Neural cell (in vitro differentiated cells): ENCODE measurements at regions not wholly inside any gene's neighbourhood (a gene's known extent, or its start where the extent isn't known, plus 50 kb on each side); places are given as distances from the start of the nearest gene placed in this dataset.
A peak's percentile ranks its signal among the peaks of the same experiment; 100 is the strongest.

Source experiments
- H2AFZ ChIP-seq: fragments of 200-600, 300-800 bp; sonication (generic), shearing (Covaris generic); 2 replicates; pipeline ENCODE4 v1.6.0; 2014; ENCODE audit warnings: low read depth, mild to moderate bottlenecking, antibody characterized with exemption, low read length, moderate library complexity
- H3F3A ChIP-seq: fragments of 200-600 bp; shearing (Covaris generic); 2 replicates; pipeline ENCODE4 v1.6.1; 2016; ENCODE audit warnings: mild to moderate bottlenecking, moderate library complexity, mixed read lengths, antibody characterized with exemption, low read length; ENCODE audit not compliant: insufficient read depth, poor library complexity, severe bottlenecking
- H3K27ac ChIP-seq: fragments of 200-600, 300-800 bp; sonication (generic), shearing (Covaris generic); 2 replicates; pipeline ENCODE4 v1.5.1; 2014; ENCODE audit warnings: mild to moderate bottlenecking, low read length, moderate library complexity
- H3K27me3 ChIP-seq: fragments of 300-800, 200-600 bp; sonication (generic), shearing (Covaris generic); 2 replicates; pipeline ENCODE4 v1.6.0; 2014; ENCODE audit warnings: mild to moderate bottlenecking, low read depth, low read length, moderate library complexity; ENCODE audit not compliant: insufficient read depth
- H3K36me3 ChIP-seq: fragments of 300-800, 200-600 bp; sonication (generic), shearing (Covaris generic); 2 replicates; pipeline ENCODE4 v1.5.1; 2014; ENCODE audit warnings: mild to moderate bottlenecking, antibody characterized with exemption, low read length, moderate library complexity; ENCODE audit not compliant: insufficient read depth
- H3K4me2 ChIP-seq: fragments of 300-800, 200-600 bp; sonication (generic), shearing (Covaris generic); 2 replicates; pipeline ENCODE4 v1.6.0; 2014; ENCODE audit warnings: mild to moderate bottlenecking, low read length
- H3K4me3 ChIP-seq: fragments of 300-800, 200-600 bp; sonication (generic), shearing (Covaris generic); 2 replicates; pipeline ENCODE4 v1.5.1; 2014; ENCODE audit warnings: mild to moderate bottlenecking, low read length, moderate library complexity
- H3K79me2 ChIP-seq: fragments of 200-600 bp; shearing (Covaris generic); replicated peaks from 2 replicates; pipeline ENCODE4 v1.6.0; 2014; ENCODE audit warnings: mild to moderate bottlenecking, low read length, moderate library complexity; ENCODE audit not compliant: insufficient read depth
- H3K9ac ChIP-seq: fragments of 300-800, 200-600 bp; sonication (generic), shearing (Covaris generic); 2 replicates; pipeline ENCODE4 v1.6.1; 2016; ENCODE audit warnings: mild to moderate bottlenecking, low read length, mixed read lengths
- H3K9me2 ChIP-seq: fragments of 200-600 bp; shearing (Covaris generic); 2 replicates; pipeline ENCODE4 v1.6.1; 2016; ENCODE audit warnings: mild to moderate bottlenecking, low read length, mixed read lengths; ENCODE audit not compliant: insufficient read depth
- H3K9me3 ChIP-seq: fragments of 200-600, 300-800 bp; sonication (generic), shearing (Covaris generic); 2 replicates; pipeline ENCODE4 v1.6.1; 2016; ENCODE audit warnings: mild to moderate bottlenecking, mixed run types, low read length, moderate library complexity, mixed read lengths
- H4K20me1 ChIP-seq: fragments of 200-600 bp; shearing (Covaris generic); 2 replicates; pipeline ENCODE4 v1.6.1; 2016; ENCODE audit warnings: mild to moderate bottlenecking, mixed run types; ENCODE audit not compliant: insufficient read depth
- EP300 ChIP-seq: fragments of 450-650 bp; conservative IDR thresholded peaks from 2 replicates; pipeline ENCODE4 v1.6.1; 2014; ENCODE audit warnings: antibody characterized with exemption, mild to moderate bottlenecking, moderate library complexity; ENCODE audit not compliant: poor library complexity, severe bottlenecking
- EZH2 ChIP-seq: fragments of 200-600, 300-800 bp; shearing (Covaris generic), sonication (generic); IDR thresholded peaks from 2 replicates; pipeline ENCODE4 v1.6.1; 2014; ENCODE audit warnings: antibody characterized with exemption, low read length, borderline replicate concordance, mild to moderate bottlenecking; ENCODE audit not compliant: insufficient read depth, poor library complexity, severe bottlenecking
- MXI1 ChIP-seq: fragments of 450-650 bp; conservative IDR thresholded peaks from 2 replicates; pipeline ENCODE4 v1.6.1; 2014; ENCODE audit warnings: antibody characterized with exemption, mild to moderate bottlenecking; ENCODE audit not compliant: poor library complexity, severe bottlenecking
- POLR2AphosphoS5 ChIP-seq: IDR thresholded peaks from 2 replicates; pipeline ENCODE4 v1.6.1; 2012
- RAD21 ChIP-seq: fragments of 450-650 bp; conservative IDR thresholded peaks from 2 replicates; pipeline ENCODE4 v1.6.1; 2014; ENCODE audit warnings: antibody characterized with exemption, mild to moderate bottlenecking, moderate library complexity
- SMC3 ChIP-seq: fragments of 450-650 bp; conservative IDR thresholded peaks from 2 replicates; pipeline ENCODE4 v1.6.1; 2014; ENCODE audit warnings: antibody characterized with exemption, mild to moderate bottlenecking, moderate library complexity; ENCODE audit not compliant: poor library complexity
- TAF1 ChIP-seq: IDR thresholded peaks from 2 replicates; pipeline ENCODE4 v1.6.1; 2012; ENCODE audit warnings: low read depth
- TF ChIP-seq, protein P1 (sequence below): IDR thresholded peaks from 2 replicates; pipeline ENCODE4 v1.6.1; 2012; ENCODE audit warnings: borderline replicate concordance
- TF ChIP-seq, protein P2 (sequence below): fragments of 450-650 bp; IDR thresholded peaks from 2 replicates; pipeline ENCODE4 v1.5.1; 2014; ENCODE audit warnings: antibody characterized with exemption, mild to moderate bottlenecking, moderate library complexity; ENCODE audit not compliant: poor library complexity, severe bottlenecking

DNA sequence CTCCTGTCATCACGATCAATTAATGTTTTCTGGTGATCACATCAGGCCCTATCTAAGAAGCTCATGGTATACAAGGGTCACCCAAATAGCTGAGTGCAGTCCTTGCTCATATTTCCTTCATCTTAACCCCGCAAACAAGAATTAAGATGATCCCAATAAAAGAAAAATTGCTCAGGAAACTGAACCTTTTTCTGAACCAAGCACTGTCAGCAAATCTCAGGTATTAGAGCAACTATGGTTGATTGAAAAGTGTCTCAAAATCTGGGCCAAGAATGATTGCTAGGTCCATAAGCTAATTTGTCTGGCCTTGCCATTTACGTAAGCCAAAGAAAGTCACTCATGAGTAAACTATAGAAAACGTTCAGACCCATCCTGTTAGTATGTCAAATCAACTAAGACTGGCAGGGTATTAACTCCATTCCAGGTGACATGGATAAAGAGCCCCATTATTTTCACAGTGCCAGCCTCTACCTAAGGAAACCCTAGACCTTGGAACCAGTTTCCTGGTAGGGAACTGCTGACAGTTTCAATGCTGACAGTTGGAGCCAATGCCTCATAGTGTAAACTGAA, 209.3 kb downstream of the DEPDC1B start:
- Histone ChIP-seq H3F3A (no peaks in the 10 kb centered on the region), H3K36me3 (no peaks in the 10 kb centered on the region), H3K27me3 (no peaks in the 10 kb centered on the region), H4K20me1 (no peaks in the 10 kb centered on the region), H3K9me2 (no peaks in the 10 kb centered on the region), H2AFZ (no peak overlapping the region), H3K9ac (no peak overlapping the region), H3K27ac (no peak overlapping the region), H3K9me3 (no peaks in the 10 kb centered on the region), H3K4me3 (no peak overlapping the region), H3K79me2 (no peaks in the 10 kb centered on the region), H3K4me2 (no peak overlapping the region)
- TF ChIP-seq EP300, result peak; percentile 52
- TF ChIP-seq, protein P1, sequence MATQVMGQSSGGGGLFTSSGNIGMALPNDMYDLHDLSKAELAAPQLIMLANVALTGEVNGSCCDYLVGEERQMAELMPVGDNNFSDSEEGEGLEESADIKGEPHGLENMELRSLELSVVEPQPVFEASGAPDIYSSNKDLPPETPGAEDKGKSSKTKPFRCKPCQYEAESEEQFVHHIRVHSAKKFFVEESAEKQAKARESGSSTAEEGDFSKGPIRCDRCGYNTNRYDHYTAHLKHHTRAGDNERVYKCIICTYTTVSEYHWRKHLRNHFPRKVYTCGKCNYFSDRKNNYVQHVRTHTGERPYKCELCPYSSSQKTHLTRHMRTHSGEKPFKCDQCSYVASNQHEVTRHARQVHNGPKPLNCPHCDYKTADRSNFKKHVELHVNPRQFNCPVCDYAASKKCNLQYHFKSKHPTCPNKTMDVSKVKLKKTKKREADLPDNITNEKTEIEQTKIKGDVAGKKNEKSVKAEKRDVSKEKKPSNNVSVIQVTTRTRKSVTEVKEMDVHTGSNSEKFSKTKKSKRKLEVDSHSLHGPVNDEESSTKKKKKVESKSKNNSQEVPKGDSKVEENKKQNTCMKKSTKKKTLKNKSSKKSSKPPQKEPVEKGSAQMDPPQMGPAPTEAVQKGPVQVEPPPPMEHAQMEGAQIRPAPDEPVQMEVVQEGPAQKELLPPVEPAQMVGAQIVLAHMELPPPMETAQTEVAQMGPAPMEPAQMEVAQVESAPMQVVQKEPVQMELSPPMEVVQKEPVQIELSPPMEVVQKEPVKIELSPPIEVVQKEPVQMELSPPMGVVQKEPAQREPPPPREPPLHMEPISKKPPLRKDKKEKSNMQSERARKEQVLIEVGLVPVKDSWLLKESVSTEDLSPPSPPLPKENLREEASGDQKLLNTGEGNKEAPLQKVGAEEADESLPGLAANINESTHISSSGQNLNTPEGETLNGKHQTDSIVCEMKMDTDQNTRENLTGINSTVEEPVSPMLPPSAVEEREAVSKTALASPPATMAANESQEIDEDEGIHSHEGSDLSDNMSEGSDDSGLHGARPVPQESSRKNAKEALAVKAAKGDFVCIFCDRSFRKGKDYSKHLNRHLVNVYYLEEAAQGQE, result no peak

DNA sequence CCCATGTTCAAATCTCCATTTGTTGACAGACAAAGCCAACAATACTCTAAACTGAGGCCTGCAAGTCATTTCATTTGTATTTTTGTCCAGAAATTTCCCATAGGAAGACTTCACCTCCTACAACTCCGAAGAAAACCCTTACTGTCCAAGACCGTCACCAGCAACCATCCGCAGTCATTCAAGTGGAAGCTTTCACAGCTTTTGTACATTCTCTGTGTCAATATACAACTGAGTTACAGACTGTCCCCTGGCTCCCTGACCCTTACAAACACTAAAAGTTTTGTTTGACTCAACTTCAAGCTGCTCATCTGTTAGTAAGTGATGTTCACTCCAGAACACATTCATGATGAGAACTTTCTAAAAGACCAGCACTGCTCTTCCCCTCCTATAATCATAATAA, 210.1 kb downstream of the DEPDC1B start:
- Histone ChIP-seq H3K9me3 (no peaks in the 10 kb centered on the region), H3K27ac (no peak overlapping the region), H3K36me3 (no peaks in the 10 kb centered on the region), H3F3A (no peaks in the 10 kb centered on the region), H3K79me2 (no peaks in the 10 kb centered on the region), H3K4me2 (no peak overlapping the region), H3K4me3 (no peak overlapping the region), H3K27me3 (no peaks in the 10 kb centered on the region), H3K9me2 (no peaks in the 10 kb centered on the region), H2AFZ (no peak overlapping the region), H3K9ac (no peak overlapping the region), H4K20me1 (no peaks in the 10 kb centered on the region)
- TF ChIP-seq EZH2 (no peak), SMC3 (no peak), RAD21 (no peak), TAF1 (no peak), POLR2AphosphoS5 (no peak), EP300 (no peak), MXI1 (no peak)
- TF ChIP-seq, protein P2, sequence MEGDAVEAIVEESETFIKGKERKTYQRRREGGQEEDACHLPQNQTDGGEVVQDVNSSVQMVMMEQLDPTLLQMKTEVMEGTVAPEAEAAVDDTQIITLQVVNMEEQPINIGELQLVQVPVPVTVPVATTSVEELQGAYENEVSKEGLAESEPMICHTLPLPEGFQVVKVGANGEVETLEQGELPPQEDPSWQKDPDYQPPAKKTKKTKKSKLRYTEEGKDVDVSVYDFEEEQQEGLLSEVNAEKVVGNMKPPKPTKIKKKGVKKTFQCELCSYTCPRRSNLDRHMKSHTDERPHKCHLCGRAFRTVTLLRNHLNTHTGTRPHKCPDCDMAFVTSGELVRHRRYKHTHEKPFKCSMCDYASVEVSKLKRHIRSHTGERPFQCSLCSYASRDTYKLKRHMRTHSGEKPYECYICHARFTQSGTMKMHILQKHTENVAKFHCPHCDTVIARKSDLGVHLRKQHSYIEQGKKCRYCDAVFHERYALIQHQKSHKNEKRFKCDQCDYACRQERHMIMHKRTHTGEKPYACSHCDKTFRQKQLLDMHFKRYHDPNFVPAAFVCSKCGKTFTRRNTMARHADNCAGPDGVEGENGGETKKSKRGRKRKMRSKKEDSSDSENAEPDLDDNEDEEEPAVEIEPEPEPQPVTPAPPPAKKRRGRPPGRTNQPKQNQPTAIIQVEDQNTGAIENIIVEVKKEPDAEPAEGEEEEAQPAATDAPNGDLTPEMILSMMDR, result no peak
- TF ChIP-seq, protein P1, result no peak
